K562 (cell line): ENCODE measurements at regions not wholly inside any gene's neighbourhood (a gene's known extent, or its start where the extent isn't known, plus 50 kb on each side); places are given as distances from the start of the nearest gene placed in this dataset.

ENCODE experiments used
- ATAC-seq: fragments of 200-7000 bp; cut with Tn5 transposase; 3 replicates; pipeline ENCODE4 v1.9.1; 2020; ENCODE audit warnings: moderate library complexity
- BruUV-seq: library from RNA; stranded (reverse); fragments of 400-500 nt; replicated peaks from 2 replicates; lab custom pipeline; 2021; lab: Mats Ljungman, UMichigan
- CTCF ChIA-PET: fragments of 300-600 bp; formaldehyde crosslinking; extraction: SDS; loops from one replicate; lab custom pipeline; 2021; ENCODE audit warnings: low intra/inter-chr PET ratio; lab: Yijun Ruan, JAX
- POLR2A ChIA-PET: fragments of 300-600, 350-650 bp; sonication (Branson Sonifier 250); formaldehyde crosslinking; extraction: SDS; loops from one replicate; lab custom pipeline; 2021; ENCODE audit warnings: antibody characterized with exemption, inconsistent platforms; lab: Yijun Ruan, JAX
- DNase-seq, 4 experiments: peaks; one replicate each; pipeline versions ENCODE4 v3.0.0 to v3.0.0-alpha.2; 2011 to 2018; ENCODE audit warnings: low spot score in 3 of 4, mixed read lengths in 3 of 4; ENCODE audit errors: extremely low read depth in 1 of 4
- FAIRE-seq: peaks from 2 replicates; lab custom pipeline; 2011; peaks lifted over from hg19 to GRCh38; lab: Jason Lieb, UNC
- H2AFZ ChIP-seq: 2 replicates; pipeline ENCODE4 v1.6.0; 2011; ENCODE audit warnings: low read depth, low read length, control low read depth, inconsistent platforms
- H3K27ac ChIP-seq: fragments of 200-600 bp; 3 replicates; pipeline ENCODE4 v1.8.0; 2011; ENCODE audit warnings: low read depth, mild to moderate bottlenecking, control low read depth, inconsistent platforms, low read length, moderate library complexity, mixed read lengths; ENCODE audit errors: extremely low read depth
- H3K27me3 ChIP-seq, 2 experiments: fragments of 300-600 bp in 1 of 2; 2 replicates in 1 of 2; 3 replicates in 1 of 2; pipeline versions ENCODE4 v1.6.0 to v1.8.0; 2011; ENCODE audit warnings: inconsistent platforms in 2 of 2, low read length in 2 of 2, mild to moderate bottlenecking in 1 of 2, mixed read lengths in 1 of 2, moderate library complexity in 1 of 2; ENCODE audit not compliant: control insufficient read depth in 2 of 2, insufficient read depth in 2 of 2
- H3K36me3 ChIP-seq: fragments of 300-600 bp; 3 replicates; pipeline ENCODE4 v1.8.0; 2011; ENCODE audit warnings: mild to moderate bottlenecking, low read length, inconsistent platforms; ENCODE audit not compliant: control insufficient read depth, insufficient read depth
- H3K4me1 ChIP-seq, 2 experiments: fragments of 200-600 bp in 1 of 2; replicated peaks in 1 of 2; 2 replicates in 1 of 2; 3 replicates in 1 of 2; pipeline versions ENCODE4 v1.5.1 to v1.8.0; 2011; ENCODE audit warnings: inconsistent platforms in 2 of 2, low read length in 2 of 2, mild to moderate bottlenecking in 1 of 2, mixed read lengths in 1 of 2, moderate library complexity in 1 of 2; ENCODE audit not compliant: control insufficient read depth in 2 of 2, insufficient read depth in 2 of 2
- H3K4me2 ChIP-seq: 2 replicates; pipeline ENCODE4 v1.6.1; 2011; ENCODE audit warnings: low read length, control low read depth, inconsistent platforms, mixed read lengths; ENCODE audit not compliant: insufficient read depth
- H3K4me3 ChIP-seq: fragments of 200-600 bp; sonication (generic), shearing (Covaris generic); 2 replicates; pipeline ENCODE4 v1.5.1; 2016; ENCODE audit warnings: control low read depth, inconsistent platforms
- H3K79me2 ChIP-seq: fragments of 200-600 bp; 3 replicates; pipeline ENCODE4 v1.8.0; 2011; ENCODE audit warnings: low read length, inconsistent platforms; ENCODE audit not compliant: control insufficient read depth, insufficient read depth
- H3K9ac ChIP-seq, 2 experiments: 2 replicates each; pipeline versions ENCODE4 v1.6.0 to v1.6.1; 2011; ENCODE audit warnings: low read depth in 2 of 2, low read length in 2 of 2, control low read depth in 1 of 2, inconsistent platforms in 1 of 2, mild to moderate bottlenecking in 1 of 2, mixed read lengths in 1 of 2; ENCODE audit not compliant: insufficient read depth in 1 of 2
- H3K9me1 ChIP-seq: one replicate; pipeline ENCODE4 v1.6.0; 2011; ENCODE audit warnings: inconsistent platforms, mild to moderate bottlenecking, low read length, moderate library complexity; ENCODE audit not compliant: control insufficient read depth, insufficient read depth
- H3K9me3 ChIP-seq: replicated peaks from 2 replicates; pipeline ENCODE4 v1.5.1; 2011; ENCODE audit warnings: low read depth, low read length, inconsistent platforms; ENCODE audit not compliant: control insufficient read depth, insufficient read depth
- H4K20me1 ChIP-seq: replicated peaks from 2 replicates; pipeline ENCODE4 v1.6.1; 2011; ENCODE audit warnings: low read length, inconsistent platforms, mixed read lengths; ENCODE audit not compliant: control insufficient read depth, insufficient read depth
- ATF3 ChIP-seq, 2 experiments: fragments of 450-650 bp in 1 of 2; sonication (generic) in 1 of 2; formaldehyde crosslinking in 1 of 2; IDR thresholded peaks in 1 of 2; conservative IDR thresholded peaks in 1 of 2; 2 replicates each; pipeline versions ENCODE4 v1.6.1 to v1.8.1; 2016 to 2023; ENCODE audit warnings: mild to moderate bottlenecking in 2 of 2, moderate library complexity in 2 of 2, inconsistent platforms in 1 of 2, missing genetic modification reagents in 1 of 2
- CBFA2T2 ChIP-seq: fragments of 450-650 bp; conservative IDR thresholded peaks from 2 replicates; pipeline ENCODE4 v1.6.1; 2017; ENCODE audit warnings: mild to moderate bottlenecking
- CHD1 ChIP-seq: fragments of 200-600 bp; sonication (generic); IDR thresholded peaks from one replicate; pipeline ENCODE4 v1.6.1; 2012; ENCODE audit warnings: mild to moderate bottlenecking, moderate library complexity, low read length, inconsistent platforms
- HOMEZ ChIP-seq: fragments of 250-450 bp; sonication (Bioruptor Pico); IDR thresholded peaks from 2 replicates; pipeline ENCODE4 v1.4.0; 2020; ENCODE audit warnings: mild to moderate bottlenecking, moderate library complexity
- ILF3 ChIP-seq: fragments of 450-650 bp; IDR thresholded peaks from 2 replicates; pipeline ENCODE4 v1.6.1; 2018; ENCODE audit warnings: antibody characterized with exemption, mild to moderate bottlenecking, moderate library complexity, borderline replicate concordance
- RUNX1 ChIP-seq: sonication (generic); IDR thresholded peaks from 2 replicates; pipeline ENCODE4 v1.6.1; 2016; ENCODE audit warnings: antibody characterized with exemption, low read depth
- ZNF174 ChIP-seq: fragments of 250-450 bp; sonication (Bioruptor Pico); IDR thresholded peaks from 2 replicates; pipeline ENCODE4 v1.4.0; 2020; ENCODE audit warnings: mild to moderate bottlenecking
- ZNF639 ChIP-seq, 2 experiments: fragments of 200-800 bp in 1 of 2; sonication (Bioruptor generic) in 1 of 2; sonication (generic) in 1 of 2; formaldehyde crosslinking in 1 of 2; IDR thresholded peaks in 1 of 2; conservative IDR thresholded peaks in 1 of 2; 2 replicates each; pipeline versions ENCODE4 v1.5.0 to v1.6.1; 2016 to 2020; ENCODE audit warnings: missing compliant biosample characterization in 1 of 2, missing genetic modification characterization in 1 of 2, missing genetic modification reagents in 1 of 2
- ZNF77 ChIP-seq: fragments of 250-450 bp; sonication (Bioruptor Pico); IDR thresholded peaks from 2 replicates; pipeline ENCODE4 v1.5.0; 2020
- WGBS: fragments of 100-300 bp; shearing (Covaris generic); methylation state at CpG from one replicate; pipeline ENCODE4 v1.1.6; 2016; ENCODE audit warnings: low coverage, mixed read lengths; ENCODE audit not compliant: insufficient coverage; ENCODE audit errors: missing lambda C conversion rate; 5-methylcytosine and 5-hydroxymethylcytosine counted together
- in situ Hi-C: fragments of 300-500 bp; cut with MboI; formaldehyde crosslinking; loops from 4 replicates; pipeline ENCODE4 v1.15.0; 2018; ENCODE audit warnings: inconsistent platforms, mixed read lengths
- intact Hi-C: fragments of 100-400 bp; cut with micrococcal nuclease; formaldehyde crosslinking; loops from 2 replicates; pipeline ENCODE4 v1.14.2; 2022

- intact Hi-C loops: no loop called here
- Histone ChIP-seq H4K20me1 (no peaks in the 10 kb centered on the region), H3K79me2 (no peaks in the 10 kb centered on the region), H3K27me3 (no peaks in the 10 kb centered on the region), H3K9me3 (no peaks in the 10 kb centered on the region), H3K36me3 (no peaks in the 10 kb centered on the region), H3K27ac (no peak overlapping the region), H2AFZ (no peak overlapping the region), H3K4me1 (no peaks in the 10 kb centered on the region), H3K4me2 (no peak overlapping the region), H3K9ac (no peak overlapping the region), H3K4me3 (no peak overlapping the region), H3K9me1 (no peaks in the 10 kb centered on the region)
- CTCF ChIA-PET: no interaction called here
- no peak for TF ChIP-seq HOMEZ (CRISPR knock-in tag)
- TF ChIP-seq ATF3 (IDR thresholded peaks at IDR 0.05): no peak
- TF ChIP-seq ATF3 (CRISPR knock-in tag; conservative IDR thresholded peaks at IDR 0.05): no peak
- no peak for TF ChIP-seq RUNX1
- TF ChIP-seq CHD1: no peak
- TF ChIP-seq ZNF174 (CRISPR knock-in tag): no peak
- TF ChIP-seq ILF3: no peak
- no peak for TF ChIP-seq ZNF77
- TF ChIP-seq CBFA2T2: no peak
- no peak for TF ChIP-seq ZNF639 (CRISPR knock-in tag; conservative IDR thresholded peaks at IDR 0.05 in 1 of 2, IDR thresholded peaks at IDR 0.05 in 1 of 2)
- in situ Hi-C loops: no loop called here
- 0% methylated on average over 5 of the region's 5 CpGs for WGBS
- DNase-seq (no peak), FAIRE-seq (no peak), ATAC-seq (no peak)
- POLR2A ChIA-PET: no interaction called here
- no TSS peak for BruUV-seq
Measured at GRCh38 chr3:67916353-67916752, 261.9 kb upstream of the SUCLG2 start.
